H9 (cell line): ENCODE measurements at regions not wholly inside any gene's neighbourhood (a gene's known extent, or its start where the extent isn't known, plus 50 kb on each side); places are given as distances from the start of the nearest gene placed in this dataset.

Experiments used
- DNase-seq: peaks from one replicate; pipeline ENCODE4 v3.0.0-alpha.2; 2017
- H2AFZ ChIP-seq: one replicate; pipeline ENCODE4 v1.6.1; 2013; ENCODE audit warnings: mild to moderate bottlenecking, low read length, control low read depth, moderate library complexity
- H2AK5ac ChIP-seq: 2 replicates; pipeline ENCODE4 v1.6.1; 2013; ENCODE audit warnings: low read length, control low read depth, mixed read lengths; ENCODE audit not compliant: insufficient read length
- H2BK120ac ChIP-seq: one replicate; pipeline ENCODE4 v1.6.1; 2013; ENCODE audit warnings: low read depth, mild to moderate bottlenecking, low read length, control low read depth, inconsistent platforms; ENCODE audit not compliant: poor library complexity, severe bottlenecking
- H2BK12ac ChIP-seq: 2 replicates; pipeline ENCODE4 v1.6.1; 2013; ENCODE audit warnings: low read length, control low read depth, mixed read lengths, low read depth; ENCODE audit not compliant: insufficient read length
- H2BK15ac ChIP-seq: 2 replicates; pipeline ENCODE4 v1.6.1; 2013; ENCODE audit warnings: low read depth, low read length, control low read depth
- H2BK20ac ChIP-seq: one replicate; pipeline ENCODE4 v1.6.1; 2013; ENCODE audit warnings: low read depth, mild to moderate bottlenecking, low read length, control low read depth, inconsistent platforms; ENCODE audit not compliant: poor library complexity, severe bottlenecking
- H2BK5ac ChIP-seq: 2 replicates; pipeline ENCODE4 v1.6.1; 2013; ENCODE audit warnings: low read length, control low read depth, mixed read lengths; ENCODE audit not compliant: insufficient read length
- H3K14ac ChIP-seq: 2 replicates; pipeline ENCODE4 v1.6.1; 2013; ENCODE audit warnings: low read length, control low read depth; ENCODE audit not compliant: insufficient read depth
- H3K18ac ChIP-seq: 2 replicates; pipeline ENCODE4 v1.6.1; 2013; ENCODE audit warnings: low read depth, mild to moderate bottlenecking, mixed read lengths, low read length, control low read depth; ENCODE audit not compliant: insufficient read length
- H3K23ac ChIP-seq: 2 replicates; pipeline ENCODE4 v1.6.1; 2013; ENCODE audit warnings: low read length, control low read depth, mixed read lengths, low read depth; ENCODE audit not compliant: insufficient read length
- H3K23me2 ChIP-seq: 2 replicates; pipeline ENCODE4 v1.6.1; 2013; ENCODE audit warnings: low read depth, mild to moderate bottlenecking, mixed read lengths, low read length, control low read depth; ENCODE audit not compliant: insufficient read length, poor library complexity, severe bottlenecking
- H3K27ac ChIP-seq: 2 replicates; pipeline ENCODE4 v1.5.1; 2013; ENCODE audit warnings: low read length, control low read depth, mixed read lengths, low read depth; ENCODE audit not compliant: insufficient read length
- H3K27me3 ChIP-seq: 2 replicates; pipeline ENCODE4 v1.6.1; 2013; ENCODE audit warnings: low read length, control low read depth, inconsistent platforms; ENCODE audit not compliant: insufficient read depth
- H3K4ac ChIP-seq: 2 replicates; pipeline ENCODE4 v1.6.1; 2013; ENCODE audit warnings: low read depth, mild to moderate bottlenecking, control low read depth, inconsistent platforms, low read length, moderate library complexity
- H3K4me1 ChIP-seq: 2 replicates; pipeline ENCODE4 v1.6.1; 2013; ENCODE audit warnings: low read length, control low read depth, inconsistent platforms; ENCODE audit not compliant: insufficient read depth
- H3K4me2 ChIP-seq: 2 replicates; pipeline ENCODE4 v1.6.1; 2013; ENCODE audit warnings: low read length, control low read depth, mixed read lengths; ENCODE audit not compliant: insufficient read length, insufficient read depth
- H3K56ac ChIP-seq: 2 replicates; pipeline ENCODE4 v1.6.1; 2013; ENCODE audit warnings: low read depth, mild to moderate bottlenecking, mixed read lengths, low read length, control low read depth; ENCODE audit not compliant: insufficient read length
- H3K79me1 ChIP-seq: 2 replicates; pipeline ENCODE4 v1.6.1; 2013; ENCODE audit warnings: low read depth, mild to moderate bottlenecking, moderate library complexity, low read length, control low read depth, inconsistent platforms; ENCODE audit not compliant: insufficient read depth, poor library complexity, severe bottlenecking
- H3K79me2 ChIP-seq: 2 replicates; pipeline ENCODE4 v1.6.1; 2013; ENCODE audit warnings: low read length, control low read depth, inconsistent platforms; ENCODE audit not compliant: insufficient read depth
- H3K9ac ChIP-seq: 2 replicates; pipeline ENCODE4 v1.6.1; 2013; ENCODE audit warnings: low read length, control low read depth, mixed read lengths; ENCODE audit not compliant: insufficient read length; ENCODE audit errors: extremely low read depth
- H3K9me3 ChIP-seq: one replicate; pipeline ENCODE4 v1.6.1; 2013; ENCODE audit warnings: low read depth, low read length, inconsistent platforms; ENCODE audit not compliant: control insufficient read depth
- H3T11ph ChIP-seq: one replicate; pipeline ENCODE4 v1.6.1; 2013; ENCODE audit warnings: mild to moderate bottlenecking, low read length, control low read depth, inconsistent platforms
- H4K20me1 ChIP-seq: one replicate; pipeline ENCODE4 v1.6.1; 2013; ENCODE audit not compliant: control insufficient read depth, insufficient read length, insufficient read depth
- H4K5ac ChIP-seq: 2 replicates; pipeline ENCODE4 v1.6.1; 2013; ENCODE audit warnings: low read depth, mild to moderate bottlenecking, mixed read lengths, low read length, control low read depth; ENCODE audit not compliant: insufficient read length
- H4K8ac ChIP-seq: replicated peaks from 2 replicates; pipeline ENCODE4 v1.6.1; 2013; ENCODE audit warnings: low read length, control low read depth, mixed read lengths, low read depth; ENCODE audit not compliant: insufficient read length
- H4K91ac ChIP-seq: 2 replicates; pipeline ENCODE4 v1.6.1; 2013; ENCODE audit warnings: low read depth, mild to moderate bottlenecking, moderate library complexity, mixed read lengths, low read length, control low read depth; ENCODE audit not compliant: insufficient read length
- H3K27ac Mint-ChIP-seq, 3 experiments: 2 replicates in 2 of 3; 3 replicates in 1 of 3; pipeline ENCODE4 v1.8.0; 2020 to 2021; ENCODE audit warnings: mixed read lengths in 3 of 3, mild to moderate bottlenecking in 1 of 3, moderate library complexity in 1 of 3
- H3K27me3 Mint-ChIP-seq: 2 replicates; pipeline ENCODE4 v1.8.0; 2021; ENCODE audit warnings: low read depth, mild to moderate bottlenecking, moderate library complexity, mixed read lengths
- H3K36me3 Mint-ChIP-seq, 3 experiments: 2 replicates in 2 of 3; 3 replicates in 1 of 3; pipeline ENCODE4 v1.8.0; 2020 to 2021; ENCODE audit warnings: low read depth in 3 of 3, mixed read lengths in 3 of 3; ENCODE audit not compliant: insufficient read depth in 1 of 3
- H3K4me1 Mint-ChIP-seq, 2 experiments: 2 replicates each; pipeline ENCODE4 v1.8.0; 2020; ENCODE audit warnings: mixed read lengths in 2 of 2
- H3K4me3 Mint-ChIP-seq, 2 experiments: 2 replicates in 1 of 2; 3 replicates in 1 of 2; pipeline ENCODE4 v1.8.0; 2020 to 2021; ENCODE audit warnings: mild to moderate bottlenecking in 2 of 2, mixed read lengths in 2 of 2, moderate library complexity in 1 of 2
- H3K9me3 Mint-ChIP-seq, 2 experiments: 2 replicates in 1 of 2; 3 replicates in 1 of 2; pipeline ENCODE4 v1.8.0; 2020; ENCODE audit warnings: mild to moderate bottlenecking in 2 of 2, mixed read lengths in 2 of 2, moderate library complexity in 1 of 2
- WGBS: extraction: QIAGEN DNeasy Blood & Tissue Kit; methylation state at CpG from one replicate; pipeline ENCODE4 v1.1.7; 2013; ENCODE audit warnings: missing lambda C conversion rate, low lambda C conversion rate, mixed read lengths; ENCODE audit not compliant: insufficient read length; ENCODE audit errors: extremely low coverage; 5-methylcytosine and 5-hydroxymethylcytosine counted together
- TF ChIP-seq, protein P1 (sequence below): fragments of 200-600 bp; sonication (generic); conservative IDR thresholded peaks from 3 replicates; pipeline ENCODE4 v1.8.0; 2021; ENCODE audit warnings: antibody characterized with exemption, mild to moderate bottlenecking

DNA sequence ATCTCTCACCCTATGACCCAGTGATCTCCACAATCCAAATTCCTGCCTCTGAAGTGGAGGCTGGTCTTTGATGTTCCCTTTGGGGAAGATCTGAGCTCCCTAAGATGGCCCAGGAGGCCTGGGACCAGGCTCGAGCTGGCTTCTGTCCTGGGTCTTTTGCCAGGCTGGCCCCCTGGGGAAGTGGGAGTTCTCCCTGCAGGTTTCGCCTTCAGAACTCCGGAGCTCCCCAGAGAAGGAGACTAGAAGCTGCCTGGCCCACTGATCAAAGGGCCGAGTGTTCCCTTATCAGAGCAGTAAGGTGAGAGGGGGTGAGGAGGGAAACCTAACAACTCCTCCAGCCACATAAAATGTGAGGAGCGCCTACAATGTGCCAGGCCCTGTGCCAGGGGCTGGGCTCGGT lies 147.1 kb downstream of the IRF8 start:
- no peak overlapping the region for H3K18ac ChIP-seq
- Mint-ChIP-seq H3K9me3 (peaks cover 0 to 5% of the 10 kb centered on the region in 2 experiments; a peak in 2 of 5 replicates), H3K4me3 (no peak overlapping the region; a peak in 1 of 5 replicates), H3K36me3 (no peaks in the 10 kb centered on the region), H3K4me1 (peaks cover 13 to 24% of the 10 kb centered on the region in 2 experiments), H3K27ac (no peak overlapping the region), H3K27me3 (peaks cover 49% of the 10 kb centered on the region)
- H4K20me1 ChIP-seq: no peaks in the 10 kb centered on the region
- no peaks in the 10 kb centered on the region for H3K79me1 ChIP-seq
- H3T11ph ChIP-seq: no peak overlapping the region
- H4K8ac ChIP-seq: no peak overlapping the region
- H2BK20ac ChIP-seq: no peak overlapping the region
- no peak overlapping the region for H2AK5ac ChIP-seq
- no peak overlapping the region for H3K56ac ChIP-seq
- no peak overlapping the region for H2BK12ac ChIP-seq
- H3K27me3 ChIP-seq: no peaks in the 10 kb centered on the region
- TF ChIP-seq, protein P1, sequence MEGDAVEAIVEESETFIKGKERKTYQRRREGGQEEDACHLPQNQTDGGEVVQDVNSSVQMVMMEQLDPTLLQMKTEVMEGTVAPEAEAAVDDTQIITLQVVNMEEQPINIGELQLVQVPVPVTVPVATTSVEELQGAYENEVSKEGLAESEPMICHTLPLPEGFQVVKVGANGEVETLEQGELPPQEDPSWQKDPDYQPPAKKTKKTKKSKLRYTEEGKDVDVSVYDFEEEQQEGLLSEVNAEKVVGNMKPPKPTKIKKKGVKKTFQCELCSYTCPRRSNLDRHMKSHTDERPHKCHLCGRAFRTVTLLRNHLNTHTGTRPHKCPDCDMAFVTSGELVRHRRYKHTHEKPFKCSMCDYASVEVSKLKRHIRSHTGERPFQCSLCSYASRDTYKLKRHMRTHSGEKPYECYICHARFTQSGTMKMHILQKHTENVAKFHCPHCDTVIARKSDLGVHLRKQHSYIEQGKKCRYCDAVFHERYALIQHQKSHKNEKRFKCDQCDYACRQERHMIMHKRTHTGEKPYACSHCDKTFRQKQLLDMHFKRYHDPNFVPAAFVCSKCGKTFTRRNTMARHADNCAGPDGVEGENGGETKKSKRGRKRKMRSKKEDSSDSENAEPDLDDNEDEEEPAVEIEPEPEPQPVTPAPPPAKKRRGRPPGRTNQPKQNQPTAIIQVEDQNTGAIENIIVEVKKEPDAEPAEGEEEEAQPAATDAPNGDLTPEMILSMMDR: no peak
- no peak overlapping the region for H2BK120ac ChIP-seq
- H2AFZ ChIP-seq: no peak overlapping the region
- no peak overlapping the region for H3K23ac ChIP-seq
- no peaks in the 10 kb centered on the region for H3K9me3 ChIP-seq
- H3K4me1 ChIP-seq: no peaks in the 10 kb centered on the region; the same call in 1 of the 2 replicates
- no peak overlapping the region for H3K4ac ChIP-seq
- H3K27ac ChIP-seq: no peak overlapping the region
- no peak for DNase-seq
- no peak overlapping the region for H3K14ac ChIP-seq
- no peaks in the 10 kb centered on the region for H3K23me2 ChIP-seq
- no peak overlapping the region for H4K91ac ChIP-seq
- no peak overlapping the region for H2BK15ac ChIP-seq
- no peak overlapping the region for H3K4me2 ChIP-seq
- no peak overlapping the region for H4K5ac ChIP-seq
- no peak overlapping the region for H2BK5ac ChIP-seq
- no peak overlapping the region for H3K9ac ChIP-seq
- no peaks in the 10 kb centered on the region for H3K79me2 ChIP-seq
- no CpG with 5 or more reads among the region's 6 CpGs for WGBS
